Activated B cell treated with CpG ODN at 0.5 μM for 24 hours (primary cell): ENCODE measurements at regions not wholly inside any gene's neighbourhood (a gene's known extent, or its start where the extent isn't known, plus 50 kb on each side); places are given as distances from the start of the nearest gene placed in this dataset.

Experiments used
- ATAC-seq: fragments of 200-7000 bp; cut with Tn5 transposase; one replicate; pipeline ENCODE4 v1.10.0; 2021; ENCODE audit warnings: low read depth, mild to moderate bottlenecking, moderate library complexity
- CTCF ChIA-PET: fragments of 350-600 bp; sonication (Branson Sonifier 250); formaldehyde crosslinking; loops from one replicate; lab custom pipeline; 2021; ENCODE audit warnings: antibody characterized with exemption; lab: Charles Lee
- POLR2A ChIA-PET: fragments of 350-600 bp; sonication (Branson Sonifier 250); formaldehyde crosslinking; loops from one replicate; lab custom pipeline; 2021; ENCODE audit warnings: antibody characterized with exemption; lab: Charles Lee
- DNase-seq: peaks from one replicate; pipeline ENCODE4 v3.0.0; 2022
- H3K27ac Mint-ChIP-seq: one replicate; pipeline ENCODE4 v1.8.0; 2020; ENCODE audit warnings: mixed read lengths
- H3K27me3 Mint-ChIP-seq: one replicate; pipeline ENCODE4 v1.8.0; 2021; ENCODE audit warnings: mixed read lengths
- H3K36me3 Mint-ChIP-seq: one replicate; pipeline ENCODE4 v1.8.0; 2021; ENCODE audit warnings: low read depth, mixed read lengths
- H3K4me1 Mint-ChIP-seq: one replicate; pipeline ENCODE4 v1.8.0; 2021; ENCODE audit warnings: mixed read lengths
- H3K4me3 Mint-ChIP-seq: one replicate; pipeline ENCODE4 v1.8.0; 2020; ENCODE audit warnings: mild to moderate bottlenecking, mixed read lengths
- H3K9me3 Mint-ChIP-seq: one replicate; pipeline ENCODE4 v1.8.0; 2020; ENCODE audit warnings: mixed read lengths
- CTCF ChIP-seq: fragments of 200-600 bp; IDR thresholded peaks from one replicate; pipeline ENCODE4 v1.8.0; 2022; ENCODE audit warnings: antibody characterized with exemption, mild to moderate bottlenecking
- intact Hi-C: fragments of 100-400 bp; cut with micrococcal nuclease; formaldehyde crosslinking; loops from one replicate; pipeline ENCODE4 v1.15.1; 2024

GRCh38 chr3:98985431-98985830, 83.9 kb upstream of the DCBLD2 start:
- ATAC-seq = no peak
- Mint-ChIP-seq H3K27me3 (no peaks in the 10 kb centered on the region), H3K9me3 (no peaks in the 10 kb centered on the region), H3K4me3 (no peak overlapping the region), H3K27ac (no peak overlapping the region), H3K4me1 (no peaks in the 10 kb centered on the region), H3K36me3 (no peaks in the 10 kb centered on the region)
- no peak for DNase-seq
- POLR2A ChIA-PET = no interaction called here
- CTCF ChIA-PET = no interaction called here
- TF ChIP-seq CTCF = no peak
- intact Hi-C loops = no loop called here

GRCh38 chr3:98984024-98984423, 82.5 kb upstream of the DCBLD2 start:
- Mint-ChIP-seq H3K4me1 (no peaks in the 10 kb centered on the region), H3K4me3 (no peak overlapping the region), H3K9me3 (no peaks in the 10 kb centered on the region), H3K36me3 (no peaks in the 10 kb centered on the region), H3K27ac (no peak overlapping the region), H3K27me3 (no peaks in the 10 kb centered on the region)
- POLR2A ChIA-PET = no interaction called here
- TF ChIP-seq CTCF = no peak
- intact Hi-C loops = no loop called here
- ATAC-seq (no peak), DNase-seq (no peak)
- CTCF ChIA-PET = no interaction called here

- Mint-ChIP-seq H3K4me3 (no peak overlapping the region), H3K9me3 (no peaks in the 10 kb centered on the region), H3K36me3 (no peaks in the 10 kb centered on the region), H3K4me1 (no peaks in the 10 kb centered on the region), H3K27ac (no peak overlapping the region), H3K27me3 (peaks cover 2% of the 10 kb centered on the region)
- TF ChIP-seq CTCF = no peak
- DNase-seq (no peak), ATAC-seq (no peak)
- intact Hi-C loops = no loop called here
- POLR2A ChIA-PET = no interaction called here
- CTCF ChIA-PET = no interaction called here
These were observed 80.9 kb upstream of the DCBLD2 start for GRCh38 chr3:98982351-98982750.

GRCh38 chr3:98980915-98981596, 79.6 kb upstream of the DCBLD2 start:
- POLR2A ChIA-PET = no interaction called here
- CTCF ChIA-PET = no interaction called here
- no peak for DNase-seq
- Mint-ChIP-seq H3K27me3 (peaks cover 2% of the 10 kb centered on the region), H3K4me3 (no peak overlapping the region), H3K9me3 (no peaks in the 10 kb centered on the region), H3K36me3 (no peaks in the 10 kb centered on the region), H3K4me1 (no peaks in the 10 kb centered on the region), H3K27ac (no peak overlapping the region)
- TF ChIP-seq CTCF = no peak
- ATAC-seq = no peak
- intact Hi-C loops = no loop called here

GRCh38 chr3:98979296-98979695, 77.8 kb upstream of the DCBLD2 start:
- Mint-ChIP-seq H3K27me3 (peaks cover 2% of the 10 kb centered on the region), H3K4me1 (no peaks in the 10 kb centered on the region), H3K36me3 (no peaks in the 10 kb centered on the region), H3K9me3 (no peaks in the 10 kb centered on the region), H3K4me3 (no peak overlapping the region), H3K27ac (no peak overlapping the region)
- no peak for TF ChIP-seq CTCF
- POLR2A ChIA-PET = no interaction called here
- ATAC-seq = no peak
- intact Hi-C loops = no loop called here
- DNase-seq = no peak
- CTCF ChIA-PET = no interaction called here
